Erythroblast (primary cell): ENCODE measurements at regions not wholly inside any gene's neighbourhood (a gene's known extent, or its start where the extent isn't known, plus 50 kb on each side); places are given as distances from the start of the nearest gene placed in this dataset.

Source experiments
- GATA1 ChIP-seq: IDR thresholded peaks from 2 replicates; pipeline ENCODE4 v1.6.1; 2011; ENCODE audit warnings: low read depth, mild to moderate bottlenecking, control low read depth, low read length, moderate library complexity
- POLR2A ChIP-seq: IDR thresholded peaks from 2 replicates; pipeline ENCODE4 v1.6.1; 2011; ENCODE audit warnings: mild to moderate bottlenecking, low read length

DNA sequence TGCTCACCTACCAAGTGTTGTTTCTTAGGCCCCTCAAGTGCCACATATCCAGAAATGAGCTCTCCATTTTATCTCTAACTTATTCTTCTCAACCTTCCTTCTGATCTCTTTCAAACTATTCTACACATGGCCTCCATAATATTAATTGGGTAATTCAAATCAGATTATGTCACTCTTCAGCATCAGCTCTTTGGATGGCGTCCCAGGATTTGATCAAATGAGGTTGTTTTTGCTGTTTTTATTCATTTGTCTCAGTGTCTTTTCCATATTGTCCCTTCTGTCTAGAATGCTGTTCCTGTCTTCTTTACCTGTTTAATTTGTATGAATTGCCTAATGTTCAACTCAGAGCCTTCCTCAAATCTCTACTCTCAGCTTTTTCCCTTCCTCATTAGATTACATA lies 234.6 kb upstream of the CXCL12 start:
- TF ChIP-seq POLR2A (no peak), GATA1 (no peak)
